ENCODE measurements at regions not wholly inside any gene's neighbourhood (a gene's known extent, or its start where the extent isn't known, plus 50 kb on each side); places are given as distances from the start of the nearest gene placed in this dataset.

GRCh38 chr13:106140476-106140875, 395.0 kb downstream of the EFNB2 start:
- no peak for TF ChIP-seq CTCF (IDR thresholded peaks at IDR 0.05)

GRCh38 chr13:106139942-106140341, 395.5 kb downstream of the EFNB2 start:
- no peak for TF ChIP-seq CTCF (IDR thresholded peaks at IDR 0.05)

GRCh38 chr13:106139377-106139776, 396.1 kb downstream of the EFNB2 start:
- TF ChIP-seq CTCF (IDR thresholded peaks at IDR 0.05), result no peak

- no peak for TF ChIP-seq CTCF (IDR thresholded peaks at IDR 0.05)
These were observed 396.8 kb downstream of the EFNB2 start for GRCh38 chr13:106138620-106139019.

- no peak for TF ChIP-seq CTCF (IDR thresholded peaks at IDR 0.05)
These were observed 402.4 kb downstream of the EFNB2 start for GRCh38 chr13:106133025-106133424.

GRCh38 chr13:106132216-106132615, 403.2 kb downstream of the EFNB2 start:
- no peak for TF ChIP-seq CTCF (IDR thresholded peaks at IDR 0.05)

GRCh38 chr13:106129993-106130392, 405.5 kb downstream of the EFNB2 start:
- no peak for TF ChIP-seq CTCF (IDR thresholded peaks at IDR 0.05)

- TF ChIP-seq CTCF (IDR thresholded peaks at IDR 0.05), result no peak
These were observed 406.2 kb downstream of the EFNB2 start for GRCh38 chr13:106129273-106129672.
